Urinary bladder (tissue), 3 donors: ENCODE measurements at regions not wholly inside any gene's neighbourhood (a gene's known extent, or its start where the extent isn't known, plus 50 kb on each side); places are given as distances from the start of the nearest gene placed in this dataset.

Source experiments
- DNase-seq: peaks from one replicate; pipeline ENCODE4 v3.0.0-alpha.2; 2015; ENCODE audit errors: extremely low spot score
- H3K27ac ChIP-seq: one replicate; pipeline ENCODE4 v1.5.1; 2013; ENCODE audit warnings: low read depth, mild to moderate bottlenecking, moderate library complexity
- H3K36me3 ChIP-seq: one replicate; pipeline ENCODE4 v1.6.1; 2013; ENCODE audit warnings: mild to moderate bottlenecking, moderate library complexity; ENCODE audit not compliant: insufficient read depth
- H3K4me1 ChIP-seq: one replicate; pipeline ENCODE4 v1.6.1; 2013; ENCODE audit warnings: mild to moderate bottlenecking, moderate library complexity; ENCODE audit not compliant: insufficient read depth
- H3K4me3 ChIP-seq: one replicate; pipeline ENCODE4 v1.5.1; 2013; ENCODE audit warnings: low read depth, low read length
- WGBS: extraction: QIAGEN DNeasy Blood & Tissue Kit; methylation state at CpG from one replicate; pipeline ENCODE4 v1.1.7; 2013; 5-methylcytosine and 5-hydroxymethylcytosine counted together
- donor health status: healthy with polysubstance abuse.
- donor health status: healthy.

DNA sequence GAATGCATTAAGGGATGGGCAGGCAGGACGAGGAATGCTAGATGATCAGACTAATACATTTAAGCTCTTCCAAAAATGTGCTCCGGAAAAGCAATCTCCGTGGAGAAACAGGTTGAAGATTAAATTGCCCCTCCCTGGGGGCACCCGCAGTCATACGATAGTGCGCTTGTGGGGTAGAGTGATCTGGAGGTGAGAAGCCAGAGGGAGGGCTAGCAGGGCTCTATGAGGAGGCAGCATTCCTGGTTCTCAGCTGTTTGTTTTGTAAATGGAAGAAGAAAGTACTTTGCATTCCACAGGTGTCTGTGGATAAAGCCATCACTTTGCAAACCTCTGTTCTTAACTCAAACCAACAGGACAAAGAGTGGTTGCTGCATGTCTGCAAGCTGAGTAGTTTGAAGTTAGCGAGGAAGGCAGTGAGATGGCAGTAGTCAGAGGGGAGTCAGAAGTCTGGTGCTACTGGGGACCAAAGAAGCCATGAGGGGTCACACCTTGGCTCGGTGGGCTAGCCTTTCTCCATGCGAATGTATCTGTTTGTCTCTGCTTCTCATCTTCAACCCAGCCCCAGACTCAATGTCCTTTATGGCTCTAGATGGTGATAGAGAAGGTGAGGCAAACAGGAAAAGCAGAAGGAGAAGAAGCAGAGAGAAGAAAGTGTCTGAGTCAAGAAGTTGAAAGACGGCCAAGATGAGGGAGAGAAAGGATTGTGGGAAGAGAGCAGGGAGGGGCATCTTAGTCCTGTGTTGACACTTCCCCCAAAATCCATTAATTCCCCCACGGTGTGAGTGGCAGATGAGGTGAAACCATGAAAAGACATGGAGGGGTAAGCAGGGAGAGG lies 65.2 kb upstream of the GJA8 start:
- H3K4me3 ChIP-seq, result no peak overlapping the region
- 43% methylated on average over 11 of the region's 11 CpGs for WGBS

DNA sequence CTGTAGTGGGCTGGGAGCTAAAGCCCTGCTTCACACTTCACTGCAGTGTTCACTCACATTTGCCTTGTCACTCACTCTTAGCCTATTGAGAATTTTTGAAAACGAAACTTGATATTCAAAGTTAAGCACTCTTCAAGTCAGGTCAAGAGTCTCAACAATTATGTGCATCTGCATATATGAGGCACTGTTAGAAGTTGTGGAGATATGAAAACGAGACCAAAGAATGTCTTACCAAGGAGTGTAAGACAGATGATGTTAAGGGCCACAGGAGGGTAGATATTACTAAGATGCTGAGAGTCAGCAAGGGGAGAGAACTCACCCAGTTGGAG lies 64.7 kb upstream of the GJA8 start:
- H3K27ac ChIP-seq, result no peak overlapping the region
- no peaks in the 10 kb centered on the region for H3K4me1 ChIP-seq
- no peak overlapping the region for H3K4me3 ChIP-seq
- DNase-seq, result no peak
- H3K36me3 ChIP-seq, result no peaks in the 10 kb centered on the region
- WGBS, result 59% methylated on average over 2 of the region's 2 CpGs

More for the DNA sequence above, 65.2 kb upstream of the GJA8 start:
- no peaks in the 10 kb centered on the region for H3K4me1 ChIP-seq
- DNase-seq, result no peak
- H3K36me3 ChIP-seq, result no peaks in the 10 kb centered on the region
- H3K27ac ChIP-seq, result no peak overlapping the region

DNA sequence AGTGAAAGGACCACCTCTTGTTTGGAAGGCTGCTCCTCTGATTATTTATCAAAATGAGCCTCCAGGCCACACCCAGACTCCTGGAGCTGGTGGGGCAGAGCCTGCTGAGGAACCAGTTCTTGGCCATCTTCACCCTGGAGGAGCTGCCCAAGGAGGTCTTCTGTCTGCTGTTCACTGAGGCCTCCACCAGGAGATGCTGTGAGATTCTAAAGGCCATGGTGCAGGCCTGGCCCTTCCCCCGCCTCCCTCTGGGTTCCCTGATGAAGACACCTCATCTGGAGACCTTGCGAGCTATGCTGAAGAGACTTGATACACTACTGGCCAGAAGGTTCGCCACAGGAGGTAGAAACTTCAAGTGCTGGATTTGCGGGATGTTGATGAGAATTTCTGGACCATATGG lies 61.7 kb upstream of the GJA8 start:
- no peak for DNase-seq
- no peaks in the 10 kb centered on the region for H3K4me1 ChIP-seq
- no peak overlapping the region for H3K27ac ChIP-seq
- WGBS, result 93% methylated on average over 4 of the region's 4 CpGs
- no peaks in the 10 kb centered on the region for H3K36me3 ChIP-seq
- H3K4me3 ChIP-seq, result no peak overlapping the region

DNA sequence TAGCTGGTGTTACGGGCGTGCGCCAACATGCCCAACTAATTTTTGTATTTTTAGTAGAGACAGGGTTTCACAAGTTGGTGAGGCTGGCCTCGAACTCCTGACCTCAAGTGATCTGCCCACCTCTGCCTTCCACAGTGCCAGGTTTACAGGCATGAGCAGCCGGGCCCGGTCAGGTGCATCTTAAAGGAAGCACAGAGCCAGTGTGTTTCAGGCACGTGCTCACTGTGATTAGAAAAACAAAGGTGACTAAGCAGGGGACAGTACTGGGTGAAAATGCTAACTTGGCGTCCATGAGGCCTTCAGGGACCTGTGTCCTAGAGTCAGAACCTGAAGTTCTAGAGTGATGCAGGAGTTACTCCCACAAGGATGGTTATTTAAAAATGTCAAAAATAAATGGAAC lies 60.0 kb upstream of the GJA8 start:
- WGBS, result 89% methylated on average over 8 of the region's 8 CpGs
- no peak for DNase-seq
- no peak overlapping the region for H3K27ac ChIP-seq
- H3K36me3 ChIP-seq, result no peaks in the 10 kb centered on the region
- H3K4me3 ChIP-seq, result no peak overlapping the region
- H3K4me1 ChIP-seq, result no peaks in the 10 kb centered on the region

DNA sequence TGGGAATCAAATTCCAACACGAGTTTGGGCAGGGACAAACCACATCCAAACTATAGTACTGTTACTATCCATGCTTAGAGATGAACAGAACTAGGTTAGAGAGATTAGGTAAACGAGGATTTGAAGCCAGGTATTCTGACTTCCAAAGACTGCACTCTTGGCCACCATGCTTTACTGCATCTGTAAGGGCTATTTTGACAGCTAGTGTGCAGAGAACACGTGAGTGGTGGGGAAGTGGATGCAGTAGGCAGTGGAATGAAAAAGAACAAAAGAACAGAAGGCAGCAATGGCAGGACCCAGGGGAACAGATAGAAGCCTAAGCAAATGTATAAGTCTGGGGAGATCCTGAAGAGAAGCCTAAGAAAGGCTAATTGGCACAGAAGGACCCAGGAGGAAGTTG lies 59.1 kb upstream of the GJA8 start:
- no peak overlapping the region for H3K4me3 ChIP-seq
- H3K36me3 ChIP-seq, result no peaks in the 10 kb centered on the region
- WGBS, result 66% methylated on average over 3 of the region's 3 CpGs
- no peak overlapping the region for H3K27ac ChIP-seq
- H3K4me1 ChIP-seq, result no peaks in the 10 kb centered on the region
- DNase-seq, result no peak

DNA sequence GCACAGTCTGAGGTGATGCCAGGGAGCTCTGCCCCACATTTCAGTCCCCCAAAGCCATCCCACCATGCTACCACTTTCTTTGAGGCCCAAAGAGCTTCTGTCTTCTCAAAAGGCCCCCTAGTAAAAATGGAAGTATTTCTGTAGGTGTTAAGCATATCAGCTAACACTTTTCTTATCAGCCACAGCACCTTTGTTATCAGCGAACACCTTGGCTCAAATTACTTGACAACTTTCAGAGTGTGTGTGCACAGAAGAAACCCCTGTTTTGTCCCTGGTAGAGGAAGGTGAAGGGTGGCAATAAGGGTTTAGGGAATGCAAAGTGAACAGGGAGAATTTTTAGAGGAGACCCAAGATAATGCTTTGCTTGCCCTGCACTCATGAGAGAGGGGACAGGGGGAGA lies 54.8 kb upstream of the GJA8 start:
- no peak overlapping the region for H3K27ac ChIP-seq
- DNase-seq, result no peak
- 63% methylated on average over 1 of the region's 1 CpG for WGBS
- no peak overlapping the region for H3K4me3 ChIP-seq
- no peaks in the 10 kb centered on the region for H3K36me3 ChIP-seq
- H3K4me1 ChIP-seq, result no peaks in the 10 kb centered on the region

DNA sequence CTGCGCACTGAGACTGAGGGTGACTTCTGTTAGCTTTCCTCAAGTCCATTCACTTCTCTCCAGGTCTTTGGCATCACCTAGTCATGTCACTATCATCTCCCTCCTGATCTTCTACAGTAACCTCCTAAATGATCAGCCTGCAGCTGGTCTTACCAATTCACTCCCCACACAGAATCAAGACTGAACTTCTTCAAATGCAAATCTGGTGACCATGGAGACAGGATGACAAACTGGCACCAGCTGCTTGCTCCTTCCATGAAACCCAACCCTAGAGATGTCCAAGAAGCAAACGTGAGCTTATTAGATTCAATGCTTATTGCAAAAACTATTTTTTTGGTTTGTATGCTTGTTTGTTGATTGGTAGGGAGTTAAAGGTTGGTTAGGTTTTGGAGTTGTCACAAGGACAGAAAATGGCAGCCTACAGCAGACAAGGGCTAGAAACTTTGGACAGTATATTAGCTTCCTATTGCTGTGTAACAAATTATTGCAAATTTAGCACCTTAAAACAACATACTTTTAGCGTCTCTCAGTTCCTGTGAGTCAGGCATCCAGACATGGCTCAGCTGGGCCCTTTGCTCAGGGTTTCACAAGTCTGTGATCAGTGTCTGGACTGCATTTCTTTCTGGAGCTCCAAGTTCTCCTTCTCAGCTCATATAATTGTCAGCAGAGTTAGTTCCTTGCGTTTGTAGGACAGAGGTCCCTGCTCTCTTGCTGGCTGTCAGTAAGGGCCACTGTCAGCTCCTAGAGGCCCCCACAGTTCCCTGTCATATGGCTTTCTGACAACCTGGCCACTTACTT lies 53.3 kb upstream of the GJA8 start:
- Histone ChIP-seq H3K27ac (no peak overlapping the region), H3K4me1 (no peaks in the 10 kb centered on the region), H3K36me3 (no peaks in the 10 kb centered on the region), H3K4me3 (no peak overlapping the region)
- no peak for DNase-seq
- WGBS, result 56% methylated on average over 4 of the region's 4 CpGs

DNA sequence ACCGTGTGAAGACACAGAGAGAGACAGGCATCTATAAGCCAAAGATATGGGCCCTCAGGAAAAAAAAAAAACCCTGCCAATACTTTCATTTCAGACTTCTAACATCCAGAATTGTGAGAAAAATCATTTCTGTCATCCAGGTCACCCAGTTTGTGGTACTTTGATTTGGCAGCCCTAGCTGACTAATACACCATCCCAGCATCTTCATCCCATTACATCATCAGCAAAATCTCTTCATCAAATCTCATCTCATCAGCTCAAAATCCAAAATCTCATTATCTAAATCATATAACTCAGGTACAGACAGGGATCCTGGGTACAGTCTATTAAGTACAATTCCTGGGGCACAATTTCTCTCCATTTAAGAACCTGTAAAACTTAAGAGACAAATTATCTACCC lies 51.9 kb upstream of the GJA8 start:
- Histone ChIP-seq H3K4me3 (no peak overlapping the region), H3K36me3 (no peaks in the 10 kb centered on the region), H3K27ac (no peak overlapping the region), H3K4me1 (no peaks in the 10 kb centered on the region)
- WGBS, result 89% methylated on average over 1 of the region's 1 CpG
- DNase-seq, result no peak

DNA sequence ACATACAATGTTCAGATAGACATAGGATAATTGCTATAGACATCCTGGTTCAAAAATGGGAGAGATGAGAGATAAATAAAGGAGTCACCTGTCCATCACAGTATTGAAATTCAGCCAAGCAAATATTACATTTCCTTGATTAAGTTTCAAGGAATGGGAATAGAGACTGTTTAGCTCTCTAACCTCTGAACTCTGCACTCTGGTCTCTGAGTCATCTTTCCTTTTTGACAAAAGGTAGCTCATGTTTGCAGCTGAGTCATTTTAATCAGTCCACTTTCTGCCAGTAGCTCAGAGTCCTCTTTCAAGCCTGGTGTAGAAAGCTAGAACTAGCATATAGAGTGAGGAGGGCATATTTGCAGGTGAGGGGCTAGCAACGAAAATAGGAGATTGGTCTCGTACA lies 51.4 kb upstream of the GJA8 start:
- Histone ChIP-seq H3K4me3 (no peak overlapping the region), H3K27ac (no peak overlapping the region), H3K36me3 (no peaks in the 10 kb centered on the region), H3K4me1 (no peaks in the 10 kb centered on the region)
- WGBS, result 90% methylated on average over 2 of the region's 2 CpGs
- DNase-seq, result no peak

DNA sequence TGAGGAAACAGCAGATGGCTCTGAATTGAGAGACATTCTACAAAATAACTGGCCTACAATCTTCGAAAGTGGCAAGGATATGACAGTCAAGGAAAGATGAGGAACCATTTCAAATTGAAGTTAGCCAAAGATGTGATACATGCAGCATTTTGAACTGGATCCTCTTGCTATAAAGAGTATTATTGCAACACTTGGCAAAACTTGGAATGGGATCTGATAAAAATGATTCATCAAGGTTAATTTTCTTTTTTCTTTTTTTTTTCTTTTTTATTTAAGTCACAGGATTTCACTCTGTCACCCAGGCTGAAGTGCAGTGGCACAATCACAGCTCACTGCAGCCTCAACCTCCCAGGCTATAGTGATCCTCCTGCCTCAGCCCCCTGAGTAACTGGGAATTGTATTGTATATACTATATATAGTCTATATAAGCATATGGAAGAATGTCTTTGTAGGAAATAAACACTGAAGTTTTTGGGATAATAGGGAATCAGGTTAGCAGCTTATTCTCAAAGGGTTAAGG lies 49.8 kb upstream of the GJA8 start:
- WGBS, result 90% methylated on average over 1 of the region's 1 CpG
- Histone ChIP-seq H3K4me3 (no peak overlapping the region), H3K27ac (no peak overlapping the region)

More for the DNA sequence above, 49.8 kb upstream of the GJA8 start:
- no peak for DNase-seq
- H3K4me1 ChIP-seq, result no peaks in the 10 kb centered on the region
- no peaks in the 10 kb centered on the region for H3K36me3 ChIP-seq
